Loucy (cell line): ENCODE measurements at regions not wholly inside any gene's neighbourhood (a gene's known extent, or its start where the extent isn't known, plus 50 kb on each side); places are given as distances from the start of the nearest gene placed in this dataset.

Experiments used
- EZH2phosphoT487 ChIP-seq: fragments of 200-600 bp; IDR thresholded peaks from 2 replicates; pipeline ENCODE4 v1.6.1; 2018; ENCODE audit warnings: antibody characterized with exemption, mild to moderate bottlenecking, moderate library complexity, borderline replicate concordance
- TF ChIP-seq, protein P1 (sequence below): fragments of 200-600 bp; sonication (generic); conservative IDR thresholded peaks from 2 replicates; pipeline ENCODE4 v1.5.1; 2014; ENCODE audit warnings: mild to moderate bottlenecking, antibody characterized with exemption, low read length

DNA sequence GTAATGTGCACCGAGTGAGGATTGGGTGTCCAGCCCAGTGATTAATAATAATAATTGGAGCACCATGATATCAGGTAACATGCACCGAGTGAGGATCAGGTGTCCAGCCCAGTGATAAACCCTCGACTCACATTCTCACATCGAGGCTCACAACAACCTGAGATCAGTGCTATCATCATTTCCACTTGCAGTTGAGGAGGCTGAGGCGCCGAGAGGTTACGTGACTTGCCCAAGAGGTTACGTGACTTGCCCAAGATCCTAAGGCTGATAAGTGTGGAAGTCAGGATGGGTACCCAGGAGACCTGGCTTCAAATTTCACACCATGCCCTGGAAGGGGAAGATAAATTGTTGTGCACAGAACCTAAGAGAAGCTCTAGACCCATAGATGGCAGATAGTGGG, 189.4 kb downstream of the MED10 start:
- TF ChIP-seq, protein P1, sequence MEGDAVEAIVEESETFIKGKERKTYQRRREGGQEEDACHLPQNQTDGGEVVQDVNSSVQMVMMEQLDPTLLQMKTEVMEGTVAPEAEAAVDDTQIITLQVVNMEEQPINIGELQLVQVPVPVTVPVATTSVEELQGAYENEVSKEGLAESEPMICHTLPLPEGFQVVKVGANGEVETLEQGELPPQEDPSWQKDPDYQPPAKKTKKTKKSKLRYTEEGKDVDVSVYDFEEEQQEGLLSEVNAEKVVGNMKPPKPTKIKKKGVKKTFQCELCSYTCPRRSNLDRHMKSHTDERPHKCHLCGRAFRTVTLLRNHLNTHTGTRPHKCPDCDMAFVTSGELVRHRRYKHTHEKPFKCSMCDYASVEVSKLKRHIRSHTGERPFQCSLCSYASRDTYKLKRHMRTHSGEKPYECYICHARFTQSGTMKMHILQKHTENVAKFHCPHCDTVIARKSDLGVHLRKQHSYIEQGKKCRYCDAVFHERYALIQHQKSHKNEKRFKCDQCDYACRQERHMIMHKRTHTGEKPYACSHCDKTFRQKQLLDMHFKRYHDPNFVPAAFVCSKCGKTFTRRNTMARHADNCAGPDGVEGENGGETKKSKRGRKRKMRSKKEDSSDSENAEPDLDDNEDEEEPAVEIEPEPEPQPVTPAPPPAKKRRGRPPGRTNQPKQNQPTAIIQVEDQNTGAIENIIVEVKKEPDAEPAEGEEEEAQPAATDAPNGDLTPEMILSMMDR = no peak
- no peak for TF ChIP-seq EZH2phosphoT487
